Bronchial epithelial cell (primary cell): ENCODE measurements at regions not wholly inside any gene's neighbourhood (a gene's known extent, or its start where the extent isn't known, plus 50 kb on each side); places are given as distances from the start of the nearest gene placed in this dataset.

Source experiments
- DNase-seq: peaks from one replicate; pipeline ENCODE4 v3.0.0-alpha.2; 2010; ENCODE audit warnings: low read depth
- FAIRE-seq: peaks from 2 replicates; lab custom pipeline; 2011; peaks lifted over from hg19 to GRCh38; lab: Jason Lieb, UNC
- H3K27me3 ChIP-seq: 2 replicates; pipeline ENCODE4 v1.5.1; 2011; ENCODE audit warnings: low read length; ENCODE audit not compliant: control insufficient read depth, insufficient read depth
- H3K36me3 ChIP-seq: 2 replicates; pipeline ENCODE4 v1.5.1; 2011; ENCODE audit warnings: low read length; ENCODE audit not compliant: control insufficient read depth, insufficient read depth
- H3K4me3 ChIP-seq: 2 replicates; pipeline ENCODE4 v1.5.1; 2011; ENCODE audit warnings: mild to moderate bottlenecking, low read depth, low read length, control low read depth
- CTCF ChIP-seq: IDR thresholded peaks from 2 replicates; pipeline ENCODE4 v1.5.1; 2011; ENCODE audit warnings: mild to moderate bottlenecking, moderate library complexity, low read length, control low read depth, inconsistent platforms; ENCODE audit not compliant: insufficient read depth, severe bottlenecking

DNA sequence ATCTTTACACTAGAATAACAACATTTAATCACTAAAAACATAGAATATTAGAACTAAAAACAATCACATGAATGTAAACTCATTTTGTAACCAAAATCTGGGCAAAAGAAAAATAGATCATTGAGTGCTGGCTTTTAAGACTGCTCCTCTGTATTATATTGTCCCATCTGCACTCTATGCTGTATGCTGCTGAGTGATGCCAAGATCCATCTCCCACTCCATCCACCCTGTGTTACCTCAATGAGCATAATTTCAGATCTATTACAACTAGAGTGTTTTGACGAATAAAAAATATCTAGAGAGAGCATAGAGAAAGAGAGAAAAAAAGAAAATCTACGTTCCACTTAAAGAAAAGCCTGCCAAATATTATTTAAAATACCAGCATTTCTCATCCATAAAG lies 1060.4 kb downstream of the ZPLD1 start:
- FAIRE-seq (no peak), DNase-seq (no peak)
- no peaks in the 10 kb centered on the region for H3K27me3 ChIP-seq
- H3K36me3 ChIP-seq: no peaks in the 10 kb centered on the region
- H3K4me3 ChIP-seq: no peak overlapping the region
- no peak for TF ChIP-seq CTCF

DNA sequence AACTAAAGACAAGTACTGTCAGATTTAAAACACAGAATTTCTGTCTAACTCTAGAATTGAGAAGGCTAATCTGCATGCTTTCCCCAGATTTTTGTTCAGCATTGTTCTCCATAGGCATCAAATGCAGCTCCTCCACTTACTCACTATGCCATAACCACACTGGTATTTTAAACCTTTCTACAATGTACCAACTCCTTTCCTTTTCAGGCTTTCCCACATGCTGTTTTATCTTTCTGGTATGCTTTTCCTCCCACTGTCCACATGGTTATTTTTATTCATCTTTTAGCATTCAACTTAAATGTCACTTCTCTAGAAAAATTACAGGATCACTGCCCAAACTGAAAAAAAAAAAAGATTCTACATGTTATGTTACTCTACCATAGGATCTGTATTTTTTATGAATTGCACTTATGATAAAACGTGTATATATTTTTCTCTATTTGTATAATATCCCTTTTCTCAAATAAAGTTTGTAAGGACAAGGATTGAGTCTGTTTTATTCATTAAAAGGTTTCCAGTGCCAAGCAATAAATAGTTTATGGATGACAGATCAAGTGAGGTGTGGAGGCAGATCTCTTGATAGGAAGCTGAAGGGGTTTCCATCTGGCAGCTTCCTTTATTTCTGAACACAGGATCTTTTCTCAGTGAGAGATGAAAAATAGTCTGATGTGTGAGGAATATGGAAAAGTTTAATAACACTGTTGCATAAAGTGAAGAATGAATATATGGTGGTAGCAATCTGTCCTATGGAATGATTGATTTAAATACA lies 1064.5 kb downstream of the ZPLD1 start:
- Histone ChIP-seq H3K27me3 (no peaks in the 10 kb centered on the region), H3K4me3 (no peak overlapping the region), H3K36me3 (no peaks in the 10 kb centered on the region)
- DNase-seq (no peak), FAIRE-seq (no peak)
- no peak for TF ChIP-seq CTCF

GRCh38 chr3:103499967-103500366 lies 1065.2 kb downstream of the ZPLD1 start:
- DNase-seq (no peak), FAIRE-seq (no peak)
- H3K4me3 ChIP-seq: no peak overlapping the region
- no peaks in the 10 kb centered on the region for H3K27me3 ChIP-seq
- no peak for TF ChIP-seq CTCF
- no peaks in the 10 kb centered on the region for H3K36me3 ChIP-seq

- no peak for FAIRE-seq
- TF ChIP-seq CTCF: no peak
- H3K36me3 ChIP-seq: no peaks in the 10 kb centered on the region
These were observed 1075.9 kb downstream of the ZPLD1 start for GRCh38 chr3:103510760-103511159.

DNA sequence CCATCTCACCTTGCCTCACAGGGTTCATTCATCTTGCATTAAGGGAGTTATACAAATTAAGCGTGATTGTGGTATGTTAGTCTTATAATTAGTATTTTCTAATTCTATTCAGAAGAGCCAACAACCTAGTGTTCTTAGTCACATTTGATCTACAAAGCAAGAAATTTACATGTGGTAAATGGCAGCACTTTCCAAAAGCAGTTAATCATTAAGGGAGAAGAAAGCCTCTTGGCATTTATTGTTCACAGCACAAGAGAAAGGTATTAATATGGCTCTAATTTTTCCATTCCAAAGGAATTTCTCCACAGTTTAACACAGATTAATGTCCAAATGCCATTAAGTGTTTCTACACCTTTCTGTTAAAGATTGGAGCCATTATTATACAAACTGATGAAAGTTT lies 1077.1 kb downstream of the ZPLD1 start:
- H3K4me3 ChIP-seq: no peak overlapping the region
- no peaks in the 10 kb centered on the region for H3K36me3 ChIP-seq
- no peaks in the 10 kb centered on the region for H3K27me3 ChIP-seq
- DNase-seq: no peak
- no peak for FAIRE-seq
- no peak for TF ChIP-seq CTCF

More at GRCh38 chr3:103510760-103511159, 1075.9 kb downstream of the ZPLD1 start:
- Histone ChIP-seq H3K4me3 (no peak overlapping the region), H3K27me3 (no peaks in the 10 kb centered on the region)
- DNase-seq: no peak

GRCh38 chr3:103512595-103512994 lies 1077.8 kb downstream of the ZPLD1 start:
- Histone ChIP-seq H3K27me3 (no peaks in the 10 kb centered on the region), H3K36me3 (no peaks in the 10 kb centered on the region), H3K4me3 (no peak overlapping the region)
- TF ChIP-seq CTCF: no peak
- no peak for DNase-seq
- FAIRE-seq: no peak
